ENCODE measurements at regions not wholly inside any gene's neighbourhood (a gene's known extent, or its start where the extent isn't known, plus 50 kb on each side); places are given as distances from the start of the nearest gene placed in this dataset.

DNA sequence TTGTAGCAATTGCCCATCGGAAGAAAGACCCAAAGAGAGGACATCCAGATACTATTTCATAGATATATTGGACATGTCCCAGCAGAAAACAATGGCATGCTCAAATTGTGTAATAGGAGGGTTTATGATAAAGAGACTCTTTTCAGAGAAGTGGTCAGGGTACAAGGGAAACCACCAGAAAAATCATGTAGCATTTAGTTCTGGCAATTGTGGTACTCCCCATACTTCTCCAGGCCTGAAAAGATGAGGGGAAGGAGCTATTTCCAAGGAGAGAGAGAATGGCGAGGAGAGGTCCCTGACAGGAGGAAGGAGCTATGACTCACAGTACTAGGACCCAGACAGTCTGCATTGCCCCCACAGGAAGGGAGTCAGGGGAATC is 68.4 kb upstream of the ADO start:
- TF ChIP-seq, protein P1, sequence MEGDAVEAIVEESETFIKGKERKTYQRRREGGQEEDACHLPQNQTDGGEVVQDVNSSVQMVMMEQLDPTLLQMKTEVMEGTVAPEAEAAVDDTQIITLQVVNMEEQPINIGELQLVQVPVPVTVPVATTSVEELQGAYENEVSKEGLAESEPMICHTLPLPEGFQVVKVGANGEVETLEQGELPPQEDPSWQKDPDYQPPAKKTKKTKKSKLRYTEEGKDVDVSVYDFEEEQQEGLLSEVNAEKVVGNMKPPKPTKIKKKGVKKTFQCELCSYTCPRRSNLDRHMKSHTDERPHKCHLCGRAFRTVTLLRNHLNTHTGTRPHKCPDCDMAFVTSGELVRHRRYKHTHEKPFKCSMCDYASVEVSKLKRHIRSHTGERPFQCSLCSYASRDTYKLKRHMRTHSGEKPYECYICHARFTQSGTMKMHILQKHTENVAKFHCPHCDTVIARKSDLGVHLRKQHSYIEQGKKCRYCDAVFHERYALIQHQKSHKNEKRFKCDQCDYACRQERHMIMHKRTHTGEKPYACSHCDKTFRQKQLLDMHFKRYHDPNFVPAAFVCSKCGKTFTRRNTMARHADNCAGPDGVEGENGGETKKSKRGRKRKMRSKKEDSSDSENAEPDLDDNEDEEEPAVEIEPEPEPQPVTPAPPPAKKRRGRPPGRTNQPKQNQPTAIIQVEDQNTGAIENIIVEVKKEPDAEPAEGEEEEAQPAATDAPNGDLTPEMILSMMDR (IDR thresholded peaks at IDR 0.05 in 8 of 11, conservative IDR thresholded peaks at IDR 0.05 in 3 of 11) = no peak
- TF ChIP-seq POLR2AphosphoS5 (IDR thresholded peaks at IDR 0.05) (no peak), POLR2A (IDR thresholded peaks at IDR 0.05) (no peak)

All from spleen (tissue), 7 donors.